ENCODE measurements at regions not wholly inside any gene's neighbourhood (a gene's known extent, or its start where the extent isn't known, plus 50 kb on each side); places are given as distances from the start of the nearest gene placed in this dataset.

GRCh38 chr13:50382511-50382910, 367.3 kb downstream of the KCNRG start:
- H3K27ac ChIP-seq (ENCODE audit: insufficient read depth, low read length): no peak overlapping the region
- DNase-seq (no peak), ATAC-seq (ENCODE audit: low read depth) (no peak)
- H4K5ac ChIP-seq (ENCODE audit: low read depth, low read length): no peak overlapping the region
- H2AK5ac ChIP-seq (ENCODE audit: low read depth, low read length): no peak overlapping the region
- no peaks in the 10 kb centered on the region for H3K27me3 ChIP-seq (ENCODE audit: control insufficient read depth, insufficient read depth, low read length)
- no peak overlapping the region for H3K18ac ChIP-seq (ENCODE audit: low read depth, low read length)
- 83 to 100% methylated on average over 1 of the region's 1 CpG for WGBS, 2 experiments (ENCODE audit: extremely low coverage in 2 of 2, insufficient read length in 1 of 2)
- no peak overlapping the region for H2BK20ac ChIP-seq (ENCODE audit: low read depth, low read length)
- H3K9ac ChIP-seq (ENCODE audit: low read depth, low read length): no peak overlapping the region
- H2AK9ac ChIP-seq (replicated peaks; ENCODE audit: low read depth, low read length, poor library complexity): no peak overlapping the region
- H3K4me1 ChIP-seq (ENCODE audit: control insufficient read depth, insufficient read depth, low read length): peaks cover 11% of the 10 kb centered on the region
- peaks cover 4% of the 10 kb centered on the region for H3K9me1 ChIP-seq (ENCODE audit: insufficient read depth, low read length)
- in situ Hi-C loops (cut with MboI; ENCODE audit: low sequenced_read_pairs): no loop called here
- no TSS peak for BruUV-seq (replicated peaks)
- no peak overlapping the region for H3K4me3 ChIP-seq (ENCODE audit: insufficient read depth, low read depth, low read length)
- no peak overlapping the region for H3K4ac ChIP-seq (ENCODE audit: low read depth, low read length)
- H3K9me3 ChIP-seq (ENCODE audit: control insufficient read depth, insufficient read depth, low read length): peaks cover 10% of the 10 kb centered on the region
- H2BK15ac ChIP-seq (ENCODE audit: low read depth, low read length): no peak overlapping the region
- intact Hi-C loops (cut with micrococcal nuclease): no loop called here
- no peak overlapping the region for H2AFZ ChIP-seq (replicated peaks; ENCODE audit: low read length, poor library complexity)
- no peak overlapping the region for H3K56ac ChIP-seq (ENCODE audit: extremely low read depth, insufficient read depth, low read length)
- POLR2A ChIA-PET (ENCODE audit: unreplicated experiment): no interaction called here
- no peak overlapping the region for H4K91ac ChIP-seq (ENCODE audit: insufficient read depth, low read depth, low read length)
- TF ChIP-seq MAFK (IDR thresholded peaks at IDR 0.05; ENCODE audit: low read depth, low read length): no peak
- TF ChIP-seq MAZ (IDR thresholded peaks at IDR 0.05; ENCODE audit: borderline replicate concordance, low read depth, low read length): no peak
- TF ChIP-seq RCOR1 (IDR thresholded peaks at IDR 0.05; ENCODE audit: insufficient replicate concordance, low read length): no peak
- TF ChIP-seq CEBPB (IDR thresholded peaks at IDR 0.05; ENCODE audit: low read depth, low read length): no peak
- no peak for TF ChIP-seq ELK1 (IDR thresholded peaks at IDR 0.05; ENCODE audit: borderline replicate concordance, low read depth, low read length)
- no peak for TF ChIP-seq RAD21 (IDR thresholded peaks at IDR 0.05; ENCODE audit: low read length)
- no peak for TF ChIP-seq FOS (IDR thresholded peaks at IDR 0.05; ENCODE audit: low read depth, low read length)
- TF ChIP-seq CTCF (conservative IDR thresholded peaks at IDR 0.05; ENCODE audit: low read depth, low read length): no peak
- no peaks in the 10 kb centered on the region for H3K79me1 ChIP-seq (ENCODE audit: low read depth in 1 of 2, low read length in 2 of 2)
- no peak overlapping the region for H2BK5ac ChIP-seq (ENCODE audit: low read depth, low read length, poor library complexity, severe bottlenecking)
- no peaks in the 10 kb centered on the region for H4K20me1 ChIP-seq (ENCODE audit: insufficient read depth, low read length)
- CTCF ChIA-PET: no interaction called here
- H4K8ac ChIP-seq (ENCODE audit: low read depth in 2 of 2, low read length in 2 of 2): no peak overlapping the region
- no peak overlapping the region for H3K14ac ChIP-seq (replicated peaks; ENCODE audit: low read depth, low read length)
- no peaks in the 10 kb centered on the region for H3K36me3 ChIP-seq (ENCODE audit: control insufficient read depth, insufficient read depth, low read length)
- no peak overlapping the region for H2BK120ac ChIP-seq (ENCODE audit: low read depth, low read length)
- H3K23ac ChIP-seq (ENCODE audit: low read depth, low read length): no peak overlapping the region
- dilution Hi-C loops (cut with HindIII; ENCODE audit: low sequenced_read_pairs, unreplicated experiment): no loop called here
- H3K4me2 ChIP-seq (ENCODE audit: low read depth, low read length): no peak overlapping the region
